Skeletal muscle tissue (tissue), 3 donors: ENCODE measurements at regions not wholly inside any gene's neighbourhood (a gene's known extent, or its start where the extent isn't known, plus 50 kb on each side); places are given as distances from the start of the nearest gene placed in this dataset.

Experiments used
- H3K27ac ChIP-seq: one replicate; pipeline ENCODE4 v1.7.0; 2013; ENCODE audit warnings: mild to moderate bottlenecking, low read depth, low read length, inconsistent platforms
- H3K27me3 ChIP-seq, 3 donors: one replicate each; pipeline ENCODE4 v1.7.0; 2013; ENCODE audit warnings: low read length in 3 of 3; ENCODE audit not compliant: control insufficient read depth in 3 of 3, insufficient read depth in 3 of 3
- H3K36me3 ChIP-seq, 3 donors: one replicate each; pipeline ENCODE4 v1.7.0; 2013; ENCODE audit warnings: low read length in 3 of 3; ENCODE audit not compliant: control insufficient read depth in 3 of 3, insufficient read depth in 3 of 3
- H3K4me1 ChIP-seq, 3 donors: one replicate each; pipeline ENCODE4 v1.7.0; 2013; ENCODE audit warnings: low read length in 3 of 3, mild to moderate bottlenecking in 3 of 3; ENCODE audit not compliant: control insufficient read depth in 3 of 3, insufficient read depth in 3 of 3
- H3K4me3 ChIP-seq, 3 donors: one replicate each; pipeline ENCODE4 v1.7.0; 2013; ENCODE audit warnings: low read length in 3 of 3
- H3K9ac ChIP-seq, 3 donors: one replicate each; pipeline ENCODE4 v1.7.0; 2013; ENCODE audit warnings: low read length in 3 of 3, mild to moderate bottlenecking in 3 of 3, moderate library complexity in 2 of 3, low read depth in 1 of 3
- H3K9me3 ChIP-seq, 3 donors: one replicate each; pipeline ENCODE4 v1.7.0; 2013; ENCODE audit warnings: low read length in 3 of 3; ENCODE audit not compliant: control insufficient read depth in 3 of 3
- donor health status: Osteomylitis.

GRCh38 chr16:17949141-17949981 lies 387.2 kb downstream of the NPIPA8 start:
- Histone ChIP-seq H3K4me1 (no peaks in the 10 kb centered on the region), H3K4me3 (no peak overlapping the region), H3K36me3 (no peaks in the 10 kb centered on the region), H3K9me3 (no peaks in the 10 kb centered on the region), H3K9ac (no peak overlapping the region), H3K27me3 (no peaks in the 10 kb centered on the region), H3K27ac (no peak overlapping the region)

- no peak overlapping the region for H3K27ac ChIP-seq
- no peaks in the 10 kb centered on the region for H3K27me3 ChIP-seq
- H3K9me3 ChIP-seq: no peaks in the 10 kb centered on the region
- H3K36me3 ChIP-seq: no peaks in the 10 kb centered on the region
- no peak overlapping the region for H3K4me3 ChIP-seq
- no peaks in the 10 kb centered on the region for H3K4me1 ChIP-seq
- H3K9ac ChIP-seq: no peak overlapping the region
These were observed 388.9 kb downstream of the NPIPA8 start for GRCh38 chr16:17947637-17948036.

DNA sequence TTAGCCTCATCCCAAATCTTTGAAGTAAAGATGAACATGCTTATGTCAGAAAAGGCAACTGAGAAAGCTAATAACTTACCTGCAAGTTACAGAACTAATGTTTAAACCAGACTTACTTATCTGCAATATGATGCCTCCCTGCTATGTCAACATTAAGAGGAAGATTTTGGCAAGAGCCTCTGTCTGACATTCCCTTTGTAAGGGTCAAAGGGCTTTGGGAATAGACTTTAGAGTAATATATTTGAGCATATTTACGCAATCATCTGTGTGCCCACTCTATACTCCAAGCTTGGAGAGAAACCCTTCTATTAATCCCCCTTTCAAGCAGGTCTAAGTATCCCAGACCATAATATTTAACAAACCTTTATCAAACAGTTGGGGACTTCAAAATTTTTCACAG lies 389.4 kb downstream of the NPIPA8 start:
- H3K4me3 ChIP-seq: no peak overlapping the region
- H3K9me3 ChIP-seq: no peaks in the 10 kb centered on the region
- no peaks in the 10 kb centered on the region for H3K4me1 ChIP-seq
- no peaks in the 10 kb centered on the region for H3K36me3 ChIP-seq
- H3K27me3 ChIP-seq: no peaks in the 10 kb centered on the region
- H3K27ac ChIP-seq: no peak overlapping the region
- H3K9ac ChIP-seq: no peak overlapping the region

GRCh38 chr16:17945080-17945601 lies 391.4 kb downstream of the NPIPA8 start:
- H3K4me3 ChIP-seq: no peak overlapping the region
- H3K27me3 ChIP-seq: no peaks in the 10 kb centered on the region
- no peaks in the 10 kb centered on the region for H3K9me3 ChIP-seq
- no peak overlapping the region for H3K9ac ChIP-seq
- no peaks in the 10 kb centered on the region for H3K4me1 ChIP-seq
- no peaks in the 10 kb centered on the region for H3K36me3 ChIP-seq
- H3K27ac ChIP-seq: no peak overlapping the region

- Histone ChIP-seq H3K9me3 (no peaks in the 10 kb centered on the region), H3K4me3 (no peak overlapping the region), H3K36me3 (no peaks in the 10 kb centered on the region), H3K9ac (no peak overlapping the region), H3K27ac (no peak overlapping the region), H3K4me1 (no peaks in the 10 kb centered on the region), H3K27me3 (no peaks in the 10 kb centered on the region)
These were observed 392.2 kb downstream of the NPIPA8 start for GRCh38 chr16:17944345-17944744.

DNA sequence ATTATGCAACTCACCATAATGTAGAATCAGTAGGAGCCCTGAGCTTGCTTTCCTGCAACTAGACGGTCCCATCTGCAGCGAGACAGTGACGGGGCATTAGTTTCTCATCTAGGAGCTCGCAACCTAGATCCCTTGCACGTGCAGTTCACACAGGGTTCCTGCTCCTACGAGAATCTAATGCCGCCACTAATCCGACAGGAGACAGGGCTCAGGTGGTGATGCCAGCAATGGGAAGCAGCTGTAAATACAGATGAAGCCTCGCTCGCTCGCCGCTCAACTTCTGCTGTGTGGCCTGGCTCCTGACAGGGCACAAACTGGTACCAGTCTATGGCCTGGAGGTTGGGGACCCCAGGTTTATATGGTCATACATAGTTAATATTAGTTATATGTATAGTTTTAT lies 394.5 kb downstream of the NPIPA8 start:
- no peaks in the 10 kb centered on the region for H3K27me3 ChIP-seq

DNA sequence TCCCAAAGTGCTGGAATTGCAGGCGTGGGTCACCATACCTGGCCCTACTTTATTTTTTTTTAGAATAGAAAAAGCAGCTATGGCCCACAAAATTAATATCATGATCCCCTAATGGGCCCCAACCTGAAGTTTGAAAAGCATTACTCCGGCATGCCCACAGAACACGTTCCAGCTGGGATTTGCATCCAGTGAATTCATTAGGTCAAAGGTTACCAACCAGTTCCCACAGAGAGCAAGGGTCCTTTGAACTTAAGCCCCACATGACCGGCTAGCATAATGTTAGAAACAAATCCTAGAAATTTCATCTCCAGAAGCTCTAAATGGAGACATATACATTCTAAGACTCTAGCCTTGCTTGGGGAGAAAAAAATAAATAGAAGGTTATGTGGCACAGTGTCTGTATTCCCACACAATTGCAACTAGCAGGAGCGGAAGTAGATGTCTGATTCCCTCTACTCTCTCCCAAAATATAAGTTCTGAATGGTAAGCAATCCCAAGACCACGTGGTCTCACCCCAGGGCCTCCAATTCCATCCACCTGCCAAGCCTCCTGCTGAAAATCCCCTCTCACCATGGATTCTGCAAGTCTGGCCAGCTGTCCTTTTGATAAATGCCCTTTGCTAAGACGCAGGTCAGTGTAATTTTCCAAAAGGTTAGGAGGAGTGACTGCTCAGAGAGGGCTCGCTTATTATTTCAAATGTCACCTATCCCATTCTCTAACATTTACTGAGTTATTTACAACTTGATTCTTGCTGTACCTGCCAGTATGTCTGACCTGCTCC lies 395.8 kb downstream of the NPIPA8 start:
- H3K4me1 ChIP-seq: peaks cover 0 to 3% (median 0%) of the 10 kb centered on the region in 3 donors
- H3K9me3 ChIP-seq: no peaks in the 10 kb centered on the region
- H3K4me3 ChIP-seq: no peak overlapping the region
- H3K27ac ChIP-seq: no peak overlapping the region
- no peak overlapping the region for H3K9ac ChIP-seq
- no peaks in the 10 kb centered on the region for H3K36me3 ChIP-seq
- H3K27me3 ChIP-seq: peaks cover 0 to 2% (median 0%) of the 10 kb centered on the region in 3 donors

More for the DNA sequence above, 394.5 kb downstream of the NPIPA8 start:
- no peaks in the 10 kb centered on the region for H3K4me1 ChIP-seq
- H3K27ac ChIP-seq: no peak overlapping the region
- H3K4me3 ChIP-seq: no peak overlapping the region
- no peaks in the 10 kb centered on the region for H3K36me3 ChIP-seq
- no peak overlapping the region for H3K9ac ChIP-seq
- no peaks in the 10 kb centered on the region for H3K9me3 ChIP-seq

- H3K27me3 ChIP-seq: peaks cover 0 to 2% (median 0%) of the 10 kb centered on the region in 3 donors
- no peak overlapping the region for H3K9ac ChIP-seq
- no peak overlapping the region for H3K27ac ChIP-seq
- no peaks in the 10 kb centered on the region for H3K36me3 ChIP-seq
- H3K4me1 ChIP-seq: peaks cover 0 to 3% (median 0%) of the 10 kb centered on the region in 3 donors
- H3K4me3 ChIP-seq: no peak overlapping the region
- no peaks in the 10 kb centered on the region for H3K9me3 ChIP-seq
These were observed 396.8 kb downstream of the NPIPA8 start for GRCh38 chr16:17939723-17940122.

- Histone ChIP-seq H3K27ac (no peak overlapping the region), H3K27me3 (peaks cover 0 to 2% (median 0%) of the 10 kb centered on the region in 3 donors), H3K36me3 (no peaks in the 10 kb centered on the region), H3K9me3 (no peaks in the 10 kb centered on the region), H3K9ac (no peak overlapping the region), H3K4me1 (peaks cover 0 to 3% (median 0%) of the 10 kb centered on the region in 3 donors), H3K4me3 (no peak overlapping the region)
These were observed 397.4 kb downstream of the NPIPA8 start for GRCh38 chr16:17939122-17939536.

- Histone ChIP-seq H3K9ac (no peak overlapping the region), H3K27ac (no peak overlapping the region), H3K4me1 (peaks cover 0 to 3% (median 0%) of the 10 kb centered on the region in 3 donors), H3K27me3 (peaks cover 0 to 2% (median 0%) of the 10 kb centered on the region in 3 donors), H3K9me3 (no peaks in the 10 kb centered on the region), H3K4me3 (no peak overlapping the region), H3K36me3 (no peaks in the 10 kb centered on the region)
These were observed 398.0 kb downstream of the NPIPA8 start for GRCh38 chr16:17938546-17938945.
